Nephron progenitor cell (in vitro differentiated cells): ENCODE measurements at regions not wholly inside any gene's neighbourhood (a gene's known extent, or its start where the extent isn't known, plus 50 kb on each side); places are given as distances from the start of the nearest gene placed in this dataset.

ENCODE experiments used
- DNase-seq: peaks from one replicate; pipeline ENCODE4 v3.0.0; 2021
- H3K27ac Mint-ChIP-seq: 2 replicates; pipeline ENCODE4 v1.8.0; 2021; ENCODE audit warnings: mild to moderate bottlenecking, moderate library complexity, mixed read lengths
- H3K27me3 Mint-ChIP-seq: 2 replicates; pipeline ENCODE4 v1.8.0; 2021; ENCODE audit warnings: mild to moderate bottlenecking, low read depth, mixed read lengths; ENCODE audit not compliant: poor library complexity
- H3K36me3 Mint-ChIP-seq: 2 replicates; pipeline ENCODE4 v1.8.0; 2021; ENCODE audit warnings: low read depth, mixed read lengths
- H3K4me1 Mint-ChIP-seq: 2 replicates; pipeline ENCODE4 v1.8.0; 2021; ENCODE audit warnings: mixed read lengths
- H3K4me3 Mint-ChIP-seq: 2 replicates; pipeline ENCODE4 v1.8.0; 2021; ENCODE audit warnings: mild to moderate bottlenecking, moderate library complexity, mixed read lengths
- H3K9me3 Mint-ChIP-seq: 2 replicates; pipeline ENCODE4 v1.8.0; 2021; ENCODE audit warnings: mild to moderate bottlenecking, moderate library complexity, mixed read lengths
- CTCF ChIP-seq: fragments of 200-600 bp; sonication (generic); IDR thresholded peaks from 2 replicates; pipeline ENCODE4 v1.5.0; 2021; ENCODE audit warnings: antibody characterized with exemption

GRCh38 chr20:23299673-23300050 lies 50.9 kb upstream of the NXT1 start:
- H3K27me3 Mint-ChIP-seq: peaks cover 7% of the 10 kb centered on the region
- no peaks in the 10 kb centered on the region for H3K36me3 Mint-ChIP-seq
- H3K27ac Mint-ChIP-seq: no peak overlapping the region
- peaks cover 44% of the 10 kb centered on the region for H3K4me1 Mint-ChIP-seq
- no peak overlapping the region for H3K4me3 Mint-ChIP-seq
- no peak for TF ChIP-seq CTCF
- no peak for DNase-seq
- H3K9me3 Mint-ChIP-seq: no peaks in the 10 kb centered on the region

GRCh38 chr20:23298926-23299672 lies 51.5 kb upstream of the NXT1 start:
- peaks cover 50% of the 10 kb centered on the region for H3K4me1 Mint-ChIP-seq
- DNase-seq: no peak
- no peaks in the 10 kb centered on the region for H3K36me3 Mint-ChIP-seq
- peaks cover 7% of the 10 kb centered on the region for H3K27me3 Mint-ChIP-seq
- H3K9me3 Mint-ChIP-seq: no peaks in the 10 kb centered on the region
- no peak for TF ChIP-seq CTCF
- H3K4me3 Mint-ChIP-seq: no peak overlapping the region
- no peak overlapping the region for H3K27ac Mint-ChIP-seq

GRCh38 chr20:23298155-23298554 lies 52.4 kb upstream of the NXT1 start:
- Mint-ChIP-seq H3K27ac (no peak overlapping the region), H3K9me3 (no peaks in the 10 kb centered on the region), H3K27me3 (peaks cover 7% of the 10 kb centered on the region), H3K36me3 (no peaks in the 10 kb centered on the region), H3K4me1 (peaks cover 51% of the 10 kb centered on the region), H3K4me3 (no peak overlapping the region)
- TF ChIP-seq CTCF: no peak
- DNase-seq: no peak

GRCh38 chr20:23296841-23297701 lies 53.5 kb upstream of the NXT1 start:
- H3K4me3 Mint-ChIP-seq: no peak overlapping the region
- TF ChIP-seq CTCF: no peak
- H3K9me3 Mint-ChIP-seq: no peaks in the 10 kb centered on the region
- DNase-seq: no peak
- no peak overlapping the region for H3K27ac Mint-ChIP-seq
- peaks cover 7% of the 10 kb centered on the region for H3K27me3 Mint-ChIP-seq
- H3K36me3 Mint-ChIP-seq: no peaks in the 10 kb centered on the region
- peaks cover 46% of the 10 kb centered on the region for H3K4me1 Mint-ChIP-seq

- H3K4me1 Mint-ChIP-seq: peaks cover 46% of the 10 kb centered on the region
- TF ChIP-seq CTCF: no peak
- H3K4me3 Mint-ChIP-seq: no peak overlapping the region
- H3K36me3 Mint-ChIP-seq: no peaks in the 10 kb centered on the region
- H3K27ac Mint-ChIP-seq: peak overlapping the region; percentile 33
- no peaks in the 10 kb centered on the region for H3K9me3 Mint-ChIP-seq
- peaks cover 7% of the 10 kb centered on the region for H3K27me3 Mint-ChIP-seq
- DNase-seq: no peak
These were observed 54.7 kb upstream of the NXT1 start for GRCh38 chr20:23295934-23296333.
